Activated T-cell treated with anti-CD3 and anti-CD28 coated beads, Interleukin-2, amount 50 U/mL, for 48 hours (primary cell): ENCODE measurements at regions not wholly inside any gene's neighbourhood (a gene's known extent, or its start where the extent isn't known, plus 50 kb on each side); places are given as distances from the start of the nearest gene placed in this dataset.
"Not testable (repeated sequence)": the region's sequence is repeated elsewhere in the genome, so short reads cannot be mapped to it uniquely, and the experiment has no call there.

Experiments used
- DNase-seq, 2 experiments: peaks; one replicate each; pipeline ENCODE4 v3.0.0-alpha.2; 2020

DNA sequence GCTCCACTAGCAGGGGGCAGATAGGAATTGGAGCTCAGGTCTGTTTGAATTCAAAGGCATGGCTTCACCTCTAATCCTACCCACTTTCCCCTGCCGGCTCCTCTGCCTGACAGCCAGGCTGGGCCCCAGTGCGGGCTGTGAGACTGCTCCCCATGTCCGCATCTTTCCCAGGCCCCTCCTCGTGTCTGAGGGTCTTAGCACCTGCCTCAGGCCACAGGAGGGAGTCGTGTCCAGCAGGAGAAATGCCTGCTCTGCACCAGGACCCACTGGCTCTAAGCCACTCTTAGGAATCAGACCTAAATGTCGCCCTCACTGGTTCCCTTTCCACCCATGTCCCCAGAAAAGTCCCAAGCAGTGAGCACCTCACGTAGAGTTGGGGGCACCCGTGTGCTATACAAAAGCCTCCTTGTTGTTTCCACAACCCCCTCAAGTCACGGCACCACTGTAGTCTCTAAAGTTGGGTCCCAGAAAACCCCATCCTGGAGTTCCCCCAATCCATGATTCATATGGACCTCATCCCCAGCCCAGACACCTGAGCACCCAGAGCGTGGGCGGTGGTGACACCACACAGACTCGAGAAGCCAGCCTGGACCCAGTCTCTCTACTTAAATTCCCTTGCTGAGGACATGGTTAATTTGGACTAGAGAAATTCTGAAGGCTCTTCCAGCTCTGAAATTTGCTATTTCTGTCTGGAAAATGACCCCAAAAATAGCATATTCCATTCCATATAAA lies 466.4 kb upstream of the ZMIZ1 start:
- DNase-seq, result peak; percentile 40 to 49

DNA sequence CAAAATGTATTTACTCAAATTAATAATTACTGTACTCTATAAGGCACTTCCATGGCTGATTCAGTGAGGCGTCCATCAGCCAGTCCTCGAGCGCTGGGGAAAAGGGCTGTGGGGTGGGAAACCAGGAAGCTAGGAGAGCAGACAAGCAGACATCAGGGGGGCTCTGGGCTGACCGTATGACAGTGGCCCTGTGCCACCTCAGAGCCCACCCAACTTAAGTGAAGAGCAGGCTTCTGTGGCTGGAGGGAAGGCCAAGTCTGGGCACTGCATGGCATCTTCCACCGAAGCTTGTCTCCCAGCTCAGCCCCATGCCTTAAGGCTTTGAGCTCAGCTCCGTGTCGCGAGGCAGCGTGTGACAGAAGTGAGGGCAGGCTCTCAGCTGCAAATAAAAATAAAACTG lies 464.5 kb upstream of the ZMIZ1 start:
- DNase-seq, result no peak

DNA sequence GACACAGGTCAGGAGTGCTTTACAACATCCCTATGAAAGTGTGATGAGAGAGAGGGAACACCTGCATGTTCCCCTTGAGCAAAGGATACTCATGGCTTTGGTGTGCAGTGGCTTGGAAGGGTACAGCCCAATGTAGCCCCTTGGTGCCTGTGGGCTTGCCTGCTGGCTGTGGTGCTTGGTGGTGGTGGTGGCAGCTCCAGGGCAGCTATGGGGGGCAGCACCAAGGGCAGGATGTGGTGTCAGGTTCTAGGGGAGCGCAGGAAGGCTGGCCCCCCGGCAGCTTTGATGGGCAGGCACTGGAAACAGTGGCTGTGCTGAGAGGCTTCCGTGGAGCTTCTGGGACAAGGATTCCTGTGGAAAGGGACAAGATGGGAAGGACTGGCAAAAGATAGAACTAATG lies 464.0 kb upstream of the ZMIZ1 start:
- no peak for DNase-seq

DNA sequence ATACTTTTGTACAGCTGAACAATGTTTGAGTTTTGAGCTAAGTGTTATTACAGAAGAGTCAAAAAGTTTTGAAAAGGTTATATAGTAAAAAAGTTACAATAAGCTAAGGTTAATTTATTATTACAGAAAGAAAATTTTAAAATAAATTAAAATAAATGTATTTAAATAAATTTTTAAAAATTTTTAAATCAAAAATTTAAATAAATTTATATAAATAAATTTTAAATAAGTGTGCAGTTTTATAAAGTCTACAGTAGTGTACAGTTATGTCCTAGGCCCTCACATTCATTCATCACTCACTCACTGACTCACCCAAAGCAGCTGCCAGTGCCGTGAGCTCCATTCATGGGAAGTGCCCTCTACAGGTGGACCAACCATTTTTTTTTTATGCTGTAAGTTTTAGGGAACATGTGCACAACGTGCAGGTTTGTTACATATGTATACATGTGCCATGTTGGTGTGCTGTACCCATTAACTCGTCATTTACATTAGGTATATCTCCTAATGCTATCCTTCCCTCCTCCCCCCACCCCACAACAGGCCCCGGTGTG lies 462.9 kb upstream of the ZMIZ1 start:
- DNase-seq, result no peak

DNA sequence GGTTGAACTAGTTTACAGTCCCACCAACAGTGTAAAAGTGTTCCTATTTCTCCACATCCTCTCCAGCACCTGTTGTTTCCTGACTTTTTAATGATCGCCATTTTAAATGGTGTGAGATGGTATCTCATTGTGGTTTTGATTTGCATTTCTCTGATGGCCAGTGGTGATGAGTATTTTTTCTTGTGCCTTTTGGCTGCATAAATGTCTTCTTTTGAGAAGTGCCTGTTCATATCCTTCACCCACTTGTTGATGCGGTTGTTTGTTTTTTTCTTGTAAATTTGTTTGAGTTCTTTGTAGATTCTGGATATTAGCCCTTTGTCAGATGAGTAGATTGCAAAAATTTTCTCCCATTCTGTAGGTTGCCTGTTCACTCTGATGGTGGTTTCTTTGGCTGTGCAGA lies 462.0 kb upstream of the ZMIZ1 start:
- not testable (repeated sequence) for DNase-seq

DNA sequence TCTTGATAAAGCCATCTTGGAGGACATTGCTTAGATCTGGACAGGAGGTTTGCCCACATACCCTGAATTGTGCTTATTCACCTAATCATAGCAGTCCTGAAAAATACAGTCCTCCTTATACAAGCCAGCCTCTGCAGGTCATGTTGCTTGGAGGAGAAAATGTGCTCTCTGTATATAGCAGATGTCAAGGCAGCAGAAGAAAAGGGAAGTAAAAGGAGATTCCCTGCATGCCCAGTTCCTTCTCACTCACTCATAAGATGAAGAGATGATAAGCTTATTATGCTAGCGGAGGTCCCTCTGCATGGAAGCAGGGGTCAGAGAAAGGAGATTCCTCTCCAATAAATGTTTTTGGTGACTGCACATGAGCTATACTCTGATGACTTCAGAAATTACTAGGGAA lies 458.8 kb upstream of the ZMIZ1 start:
- DNase-seq, result no peak

DNA sequence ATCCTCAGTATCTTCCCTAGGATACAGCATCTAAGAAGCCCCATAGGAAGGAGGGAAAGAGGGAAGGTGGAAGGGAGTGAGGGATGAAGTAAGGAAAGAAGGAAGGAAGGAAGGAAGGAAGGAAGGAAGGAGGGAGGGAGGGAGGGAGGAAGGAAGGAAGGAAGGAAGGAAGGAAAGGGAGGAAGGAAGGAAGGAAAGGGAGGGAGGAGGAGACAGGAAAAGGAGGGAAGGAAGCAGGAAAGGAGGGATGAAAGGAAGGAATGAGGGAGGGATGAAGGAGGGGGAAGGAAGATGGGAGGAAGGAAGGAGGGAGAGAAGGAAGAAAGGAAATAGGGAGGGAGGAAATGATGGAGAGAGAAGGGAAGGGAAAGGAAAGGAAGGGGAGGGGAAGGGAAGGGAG lies 455.6 kb upstream of the ZMIZ1 start:
- no peak for DNase-seq

DNA sequence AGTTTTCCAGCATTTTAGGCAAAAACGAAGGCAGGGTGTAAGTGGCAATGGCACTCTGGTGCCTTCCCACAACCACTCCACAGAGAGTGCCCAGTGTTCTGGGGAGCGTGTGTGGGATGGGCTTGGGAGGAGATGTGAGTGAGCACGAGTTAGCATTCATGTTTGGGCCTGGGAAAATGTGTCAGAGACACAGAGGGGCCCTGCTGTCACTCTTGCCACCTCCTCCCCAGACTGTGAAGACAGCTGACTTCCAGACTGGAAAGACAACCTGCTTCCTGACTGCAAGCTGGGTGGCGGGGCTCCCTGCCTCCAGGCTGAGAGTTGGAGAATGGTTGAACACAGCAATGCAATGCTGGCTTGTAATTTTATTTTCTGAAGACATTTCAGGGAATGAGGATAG lies 454.5 kb upstream of the ZMIZ1 start:
- no peak for DNase-seq

DNA sequence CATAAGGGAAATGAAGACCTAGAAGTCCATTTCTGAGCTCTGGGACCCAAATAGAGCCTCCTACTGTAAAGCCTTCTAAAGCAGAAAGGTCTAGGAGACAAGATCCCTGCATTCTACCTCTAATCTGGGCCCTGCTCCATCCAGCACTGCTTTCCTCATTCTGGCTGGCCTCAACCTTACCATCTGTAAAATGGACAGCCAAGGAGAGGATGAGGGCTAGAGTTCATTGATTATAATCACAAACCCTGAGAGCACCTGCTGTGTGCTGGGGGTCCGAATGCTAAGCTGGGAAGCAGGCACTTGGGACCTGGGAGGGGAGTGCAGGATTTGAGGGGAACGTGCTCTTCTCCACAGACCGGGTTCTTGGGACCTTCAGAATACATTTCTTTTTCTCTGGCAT lies 454.0 kb upstream of the ZMIZ1 start:
- no peak for DNase-seq

DNA sequence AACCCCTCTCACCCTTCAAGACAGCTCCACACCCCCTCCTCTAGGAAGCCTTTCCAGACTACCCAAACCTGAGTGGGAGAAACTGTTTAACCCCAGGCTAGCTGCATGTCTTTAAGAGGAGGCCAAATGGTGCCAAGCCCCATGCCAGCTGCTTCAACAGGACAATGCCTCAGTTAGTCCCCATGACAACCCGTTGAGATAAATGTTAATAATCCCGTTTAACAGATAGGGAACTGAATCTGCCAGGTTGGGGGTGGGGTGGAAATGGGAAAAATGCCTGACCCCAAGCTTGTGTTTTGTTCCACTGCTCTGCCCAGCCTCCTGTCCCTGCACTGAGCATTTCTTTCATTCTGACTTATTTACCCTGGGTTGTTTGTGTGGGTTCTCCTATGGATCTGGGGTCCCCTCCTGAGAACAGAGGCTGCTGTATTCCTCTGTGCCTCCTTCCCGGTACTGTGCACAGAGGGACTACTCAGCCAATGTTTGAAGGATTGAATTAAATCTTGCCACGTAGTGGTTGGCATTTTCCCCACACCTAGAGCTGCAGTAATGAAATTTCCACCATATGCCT lies 452.6 kb upstream of the ZMIZ1 start:
- DNase-seq, result no peak

DNA sequence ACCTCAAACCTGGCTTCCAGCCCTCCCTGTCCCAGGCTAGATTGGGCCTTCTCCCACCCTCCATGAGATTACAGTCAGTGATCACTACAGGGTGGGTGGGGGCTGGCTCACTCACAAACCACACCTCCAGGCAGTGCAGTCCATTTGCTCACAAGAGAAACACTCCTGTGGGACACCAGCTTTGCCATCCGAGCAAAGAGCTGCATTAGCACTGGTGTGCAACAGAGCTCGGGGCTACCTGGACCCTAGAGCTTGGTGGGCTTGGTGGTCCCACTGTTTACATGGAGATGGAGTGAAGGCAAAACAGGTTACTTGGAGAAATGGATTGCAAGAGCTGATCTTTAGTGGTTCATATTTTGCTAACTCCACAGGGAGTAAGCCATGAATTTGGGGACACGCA lies 451.7 kb upstream of the ZMIZ1 start:
- DNase-seq, result no peak

DNA sequence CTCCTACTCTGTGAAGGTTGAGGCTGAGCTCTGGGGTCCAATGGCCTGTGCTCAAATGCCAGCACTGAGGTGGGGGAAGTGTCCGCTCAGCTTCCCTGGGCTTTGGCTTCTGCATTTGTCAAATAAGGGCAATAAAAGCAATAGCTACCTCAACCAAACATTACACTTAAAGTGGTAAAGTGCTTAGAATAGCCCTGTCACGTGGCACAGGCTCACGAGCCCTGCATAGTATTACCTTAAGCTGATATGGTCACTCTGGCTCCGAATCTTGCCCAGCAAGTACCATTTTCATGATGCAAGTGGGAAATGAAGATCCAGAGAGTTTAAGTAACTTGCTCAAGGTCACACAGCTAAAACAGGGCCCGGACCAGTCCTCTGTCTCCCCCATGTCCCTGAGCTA lies 451.1 kb upstream of the ZMIZ1 start:
- no peak for DNase-seq

DNA sequence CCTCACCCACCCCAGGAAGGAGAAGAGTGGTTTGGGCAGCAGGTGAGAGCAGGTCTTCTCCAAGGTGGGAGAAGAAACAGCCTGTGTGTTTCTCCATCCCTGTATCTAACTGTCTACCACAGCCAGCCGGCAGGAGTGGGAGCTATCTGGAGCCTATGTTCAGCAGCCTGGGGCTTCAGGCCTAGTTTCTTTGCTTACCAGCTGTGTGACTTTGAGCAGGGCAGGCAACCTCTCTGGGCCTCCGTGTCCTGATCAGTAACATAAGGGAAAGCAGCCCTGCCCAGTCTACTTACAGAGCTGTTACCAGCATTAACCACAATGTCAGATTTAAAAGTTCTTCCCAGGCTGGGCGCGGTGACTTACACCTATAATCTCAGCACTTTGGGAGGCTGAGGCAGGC lies 450.7 kb upstream of the ZMIZ1 start:
- DNase-seq, result no peak

DNA sequence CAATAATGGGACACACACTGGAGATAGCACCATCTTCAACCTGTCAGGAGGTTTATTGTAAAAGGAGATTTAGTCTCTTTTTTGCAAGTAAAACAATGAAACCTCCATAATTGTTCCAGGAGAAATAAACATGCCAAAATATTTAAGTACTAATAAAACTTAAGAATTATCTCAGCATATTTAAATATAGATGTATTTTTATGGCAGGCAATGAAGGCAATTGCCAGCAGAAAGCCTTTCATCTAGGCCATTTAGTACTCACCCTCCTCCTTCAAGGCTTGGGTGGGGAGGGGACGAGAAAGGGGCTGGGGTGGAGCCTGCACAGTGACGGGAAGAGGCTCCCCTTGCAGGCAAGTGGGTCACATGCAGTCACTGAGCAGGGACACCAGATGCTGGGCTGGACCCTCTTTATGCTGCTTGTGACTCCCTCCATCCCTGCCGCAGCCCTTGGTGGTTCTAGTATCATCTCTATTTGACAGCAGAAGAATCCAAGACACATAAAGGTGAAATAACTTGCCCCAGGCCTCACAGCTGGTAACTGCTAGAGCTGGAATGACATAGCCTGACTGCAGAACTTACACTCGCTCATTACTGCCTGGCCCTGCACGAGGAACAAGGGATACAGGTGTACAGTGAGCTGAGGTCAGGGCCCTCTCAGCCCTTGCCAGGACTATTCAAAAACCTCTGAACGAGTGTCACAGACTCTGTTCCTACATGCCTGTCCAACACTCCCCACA lies 449.5 kb upstream of the ZMIZ1 start:
- DNase-seq, result no peak

DNA sequence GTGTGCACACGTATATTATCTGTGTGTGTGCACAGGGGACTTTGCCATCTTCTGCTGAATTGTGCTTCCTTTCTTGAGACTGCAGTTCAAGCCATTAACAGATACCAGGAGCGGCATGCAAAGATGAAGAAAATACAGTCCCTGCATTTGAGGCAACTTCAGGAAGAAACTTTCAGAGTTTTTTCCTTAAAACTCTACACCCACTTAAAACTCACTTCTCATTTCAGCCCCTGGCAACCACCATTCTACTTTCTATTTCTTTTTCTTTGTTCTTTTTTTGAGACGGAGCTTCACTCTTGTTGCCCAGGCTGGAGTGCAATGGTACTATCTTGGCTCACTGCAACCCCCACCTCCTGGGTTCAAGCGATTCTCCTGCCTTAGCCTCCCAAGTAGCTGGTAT lies 448.9 kb upstream of the ZMIZ1 start:
- DNase-seq, result no peak

DNA sequence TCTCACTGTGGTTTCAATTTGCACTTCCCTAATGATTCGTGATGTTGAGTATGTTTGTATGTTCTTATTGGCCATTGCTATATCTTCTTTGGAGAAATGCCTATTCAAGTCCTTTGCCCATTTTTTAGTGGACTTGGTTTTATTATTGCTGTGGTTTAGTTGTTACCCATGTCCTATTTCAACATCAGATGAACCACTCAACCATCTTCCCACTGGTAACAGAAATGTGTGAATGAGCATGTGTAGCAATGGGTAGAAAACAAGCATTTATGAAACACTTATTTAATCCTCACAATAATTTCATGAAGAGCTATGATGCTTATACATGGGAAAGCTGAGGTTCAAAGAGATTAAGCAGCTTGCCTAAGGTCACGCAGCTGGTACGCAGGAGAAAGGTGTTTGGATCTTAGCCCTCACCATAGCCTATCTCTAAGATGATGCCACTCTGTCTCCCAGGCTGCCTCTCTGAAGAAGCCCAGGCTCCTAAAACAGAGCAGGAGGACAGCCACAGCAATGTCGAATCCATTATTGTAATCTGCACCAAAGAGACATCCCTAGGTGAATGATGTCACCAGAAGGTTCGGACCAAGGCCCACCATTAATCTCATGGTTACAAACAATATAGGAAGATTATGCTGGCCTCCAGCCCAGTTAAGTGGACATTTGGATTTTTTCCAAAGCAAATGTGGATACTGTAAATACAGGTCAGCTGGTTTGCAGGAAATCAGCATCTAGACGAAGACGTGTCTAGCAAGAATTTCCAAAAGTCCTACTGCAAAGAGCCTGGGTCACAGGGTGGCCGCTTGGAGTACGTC lies 447.6 kb upstream of the ZMIZ1 start:
- no peak for DNase-seq

DNA sequence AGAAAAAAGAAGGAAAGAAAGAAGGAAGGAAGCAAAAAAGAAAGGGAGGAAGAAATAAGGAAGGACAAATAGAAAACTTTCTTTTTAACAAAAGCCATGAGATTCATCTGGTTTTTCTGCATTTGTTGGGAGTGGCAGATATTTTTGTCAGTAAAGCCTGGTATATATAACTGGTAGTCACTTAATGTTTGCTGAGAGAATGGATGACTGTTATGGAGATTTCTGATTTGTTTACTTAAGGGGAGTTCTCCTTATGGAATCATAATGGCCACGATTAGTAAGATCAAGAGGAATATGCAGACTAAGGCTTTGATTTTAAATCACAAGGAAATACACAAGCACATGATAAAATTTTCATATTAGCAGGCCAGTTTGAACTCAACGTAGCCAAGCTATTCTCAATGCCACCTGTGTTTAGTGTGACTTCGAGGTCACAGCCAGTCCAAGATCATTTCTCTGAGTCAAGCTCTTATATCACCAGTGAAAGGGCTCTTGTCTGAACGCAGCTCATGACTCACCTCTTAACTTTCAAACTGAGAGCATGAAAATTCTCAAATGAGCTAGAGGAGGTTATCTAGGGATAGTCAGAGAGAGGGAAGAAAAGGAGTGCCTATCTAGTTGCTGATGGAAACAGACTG lies 445.1 kb upstream of the ZMIZ1 start:
- no peak for DNase-seq

DNA sequence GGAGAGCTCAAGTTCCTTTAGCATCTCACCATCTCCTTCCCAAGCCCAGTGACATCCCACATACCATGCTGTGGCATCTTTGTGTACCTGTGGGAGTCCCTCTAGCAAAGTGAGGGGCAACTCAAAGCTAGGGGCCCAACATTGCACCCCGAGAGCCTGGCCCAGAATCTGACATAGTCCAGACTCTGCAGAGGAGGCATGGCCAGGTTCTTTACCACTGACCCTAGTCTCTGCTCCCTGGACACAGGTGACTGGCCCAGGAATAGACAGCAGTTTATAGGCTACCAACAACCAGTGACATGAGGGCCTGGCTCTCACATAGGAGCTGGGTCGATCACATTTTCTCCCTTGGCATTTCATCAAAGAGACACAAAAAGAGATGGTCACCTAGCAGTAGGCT lies 444.0 kb upstream of the ZMIZ1 start:
- DNase-seq, result no peak

DNA sequence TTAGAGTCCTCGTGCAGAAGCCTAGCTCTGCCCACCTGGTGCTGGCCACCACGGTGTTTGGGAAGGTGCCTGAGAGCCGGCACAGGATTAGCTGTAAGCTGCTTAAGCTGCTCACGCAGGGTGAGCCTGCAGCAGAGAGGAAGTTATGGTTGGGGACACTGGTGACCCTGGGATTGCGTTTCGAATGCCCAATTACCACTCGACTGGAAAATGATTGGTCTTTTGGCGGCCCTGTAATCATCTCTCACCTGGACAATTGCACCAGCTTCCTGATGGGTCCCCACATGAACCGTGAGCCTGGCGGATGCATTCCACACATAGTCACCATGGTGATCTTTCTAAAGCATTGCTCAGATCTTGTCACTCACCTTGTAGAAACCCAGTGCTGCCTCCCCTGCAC lies 442.3 kb upstream of the ZMIZ1 start:
- DNase-seq, result no peak

DNA sequence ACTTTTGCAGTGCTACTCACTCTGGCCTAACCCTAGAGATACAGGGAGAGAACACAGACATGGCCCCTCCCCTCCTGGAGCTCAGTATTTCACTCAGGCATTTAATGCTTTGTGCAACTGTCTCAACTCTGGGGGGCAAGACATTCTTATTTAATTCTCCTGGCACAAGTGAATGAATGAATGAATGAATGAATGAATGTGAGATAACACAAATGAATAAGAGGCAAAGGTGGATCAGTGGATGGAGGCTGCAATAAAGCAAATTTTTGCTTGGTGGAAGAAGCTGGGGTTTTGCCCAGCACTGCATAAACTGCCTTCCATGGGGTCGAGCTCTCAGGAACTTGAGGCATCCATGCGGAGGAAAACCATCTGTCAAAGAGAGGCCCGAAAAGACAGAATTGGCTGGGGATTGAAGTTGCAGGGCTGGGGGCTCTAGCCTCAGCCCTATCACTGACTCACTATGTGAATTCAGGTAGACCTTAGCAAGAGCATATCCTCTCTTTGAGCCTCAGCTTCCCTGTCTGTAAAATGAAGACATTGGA lies 441.4 kb upstream of the ZMIZ1 start:
- no peak for DNase-seq

DNA sequence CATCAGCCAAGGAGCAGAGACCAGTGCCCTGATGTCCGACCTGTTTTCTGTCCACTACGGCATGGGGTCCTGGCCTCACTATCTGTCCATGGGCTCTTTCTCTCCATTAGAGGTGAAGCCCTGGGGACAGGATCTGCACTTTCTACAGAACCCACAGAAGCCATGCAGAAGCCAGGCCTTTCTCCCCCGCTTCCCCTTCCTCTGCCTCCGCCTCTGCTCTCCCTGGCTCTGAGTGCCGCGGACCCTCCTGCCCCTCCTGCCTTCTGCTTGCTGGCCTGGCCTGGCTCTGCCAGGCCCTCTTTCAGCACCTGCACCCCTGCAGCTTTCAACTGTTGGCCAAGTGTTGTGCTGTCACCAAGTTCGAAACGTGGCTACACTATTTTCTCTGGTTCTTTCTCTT lies 439.8 kb upstream of the ZMIZ1 start:
- no peak for DNase-seq

DNA sequence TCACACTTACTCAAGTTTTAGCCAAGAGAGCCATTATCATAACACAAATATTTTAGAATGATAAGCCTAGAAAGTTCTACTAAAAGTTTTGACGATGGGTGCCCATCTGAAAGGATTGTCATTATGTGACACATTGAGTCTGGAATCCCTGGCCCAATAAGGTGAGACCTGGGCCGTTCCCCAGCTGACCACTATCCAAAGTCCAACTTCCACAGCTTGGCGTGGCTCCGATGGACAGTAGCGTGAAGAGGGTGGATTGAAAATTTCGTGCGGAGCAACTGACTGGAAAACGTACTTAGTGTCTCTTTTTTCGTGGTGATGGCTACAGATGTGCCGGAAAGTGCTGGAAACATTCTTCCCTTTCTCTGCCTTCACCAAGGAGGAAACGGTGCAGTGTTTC lies 439.0 kb upstream of the ZMIZ1 start:
- no peak for DNase-seq
